Iris pigment epithelial cell (primary cell): ENCODE measurements at regions not wholly inside any gene's neighbourhood (a gene's known extent, or its start where the extent isn't known, plus 50 kb on each side); places are given as distances from the start of the nearest gene placed in this dataset.
"Not testable (repeated sequence)": the region's sequence is repeated elsewhere in the genome, so short reads cannot be mapped to it uniquely, and the experiment has no call there.

Experiments used
- DNase-seq: peaks from one replicate; pipeline ENCODE4 v3.0.0-alpha.2; 2011; ENCODE audit warnings: low read depth

DNA sequence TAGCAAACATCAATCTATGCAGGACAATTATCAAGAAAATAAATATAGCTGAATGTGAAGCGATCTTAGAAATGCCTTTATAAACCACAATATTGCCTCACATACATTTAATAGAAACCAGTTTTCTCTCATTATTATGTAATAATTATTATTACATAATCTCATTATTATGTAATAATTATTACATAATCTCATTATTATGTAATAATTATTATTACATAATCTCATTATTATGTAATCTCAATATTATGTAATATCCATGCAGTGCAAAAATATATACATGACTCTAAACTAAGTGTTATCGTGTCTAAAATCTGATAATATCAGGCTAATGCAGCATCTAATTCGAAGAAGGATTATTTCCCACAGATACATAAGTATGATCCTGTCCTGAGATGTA lies 563.9 kb upstream of the SEMA6A start:
- DNase-seq: no peak

DNA sequence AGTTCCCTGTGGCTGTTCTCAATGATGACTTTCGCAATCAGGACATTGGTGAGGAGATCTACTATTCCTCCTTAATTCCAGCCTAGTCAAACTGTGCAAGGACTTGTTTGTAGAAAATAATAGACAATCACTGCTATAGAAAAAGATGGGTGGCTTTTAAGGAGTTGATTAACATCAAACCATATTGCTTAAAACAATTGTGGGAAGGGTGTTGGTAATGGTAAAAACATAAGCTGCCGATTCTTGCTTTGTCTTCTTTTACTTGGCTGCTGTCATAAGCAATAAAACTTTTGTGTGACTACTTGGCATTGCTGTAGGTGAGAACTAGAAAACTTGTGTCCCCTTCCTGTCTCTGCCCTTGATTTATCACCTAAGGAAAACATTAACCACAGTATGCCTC lies 561.2 kb upstream of the SEMA6A start:
- DNase-seq: no peak

DNA sequence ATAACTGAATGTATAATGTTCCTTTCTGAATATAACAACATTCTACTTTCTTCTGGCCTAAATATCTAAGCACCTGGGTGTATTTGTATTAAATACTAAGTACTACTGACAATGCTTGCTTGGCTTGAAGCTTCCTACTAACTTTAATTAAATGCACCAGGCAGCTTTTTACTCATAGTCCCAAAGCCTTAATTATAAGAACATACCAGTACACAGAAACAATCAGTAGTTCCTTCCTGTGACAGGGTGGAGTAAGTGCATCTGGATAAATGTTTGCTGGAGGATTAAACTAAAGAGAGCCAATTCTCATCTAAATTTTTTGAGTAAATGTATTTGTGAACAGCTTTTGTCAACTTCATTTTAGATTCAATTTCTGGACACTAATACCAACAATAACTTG lies 558.6 kb upstream of the SEMA6A start:
- DNase-seq: no peak

DNA sequence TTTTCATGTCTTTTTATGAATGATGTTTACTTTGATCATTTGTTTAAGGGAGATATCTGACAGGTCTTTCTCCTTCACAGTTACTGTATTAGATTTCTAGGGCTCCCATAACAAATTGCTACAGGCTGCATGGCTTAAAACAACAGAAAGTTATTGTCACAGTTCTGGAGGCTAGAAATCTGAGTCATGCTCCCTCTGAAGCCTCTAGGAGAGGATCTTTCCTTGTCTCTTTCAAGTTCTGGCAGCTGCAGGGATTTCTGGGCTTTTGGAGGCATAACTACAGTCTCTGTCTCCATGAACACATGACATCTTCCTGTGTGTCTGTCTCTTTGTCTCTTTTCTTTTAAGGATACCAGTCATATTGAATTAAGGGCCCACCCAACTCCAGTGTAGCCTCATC lies 557.3 kb upstream of the SEMA6A start:
- DNase-seq: no peak

DNA sequence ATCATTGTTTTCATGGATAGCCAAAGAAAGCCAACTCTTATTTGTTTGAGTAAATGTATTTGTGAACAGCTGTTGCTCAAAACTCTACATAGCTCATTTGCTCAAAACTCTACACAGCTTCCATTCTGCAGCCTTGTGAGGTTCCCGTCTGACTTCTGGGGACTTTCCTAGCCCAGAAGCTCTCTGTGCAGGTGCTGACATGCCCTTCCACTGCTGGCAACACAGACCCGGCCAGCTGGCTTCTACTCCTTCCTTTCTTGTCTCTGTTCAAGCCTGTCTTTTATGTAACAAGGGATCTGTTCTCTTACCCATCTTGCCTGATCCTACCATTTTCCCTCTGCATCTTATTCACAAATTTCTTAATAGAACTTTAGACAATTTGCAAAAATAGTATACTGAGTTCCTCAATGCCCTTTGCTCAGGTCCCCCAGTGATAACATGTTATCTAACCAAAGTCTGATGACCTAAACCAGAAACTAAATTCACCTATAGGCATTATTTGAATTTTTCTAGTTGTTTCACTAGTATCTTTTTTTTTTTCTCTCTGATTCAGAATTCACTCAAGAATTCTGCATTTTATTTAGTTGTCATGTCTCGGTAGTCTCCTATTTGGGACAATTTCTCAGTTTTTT lies 556.5 kb upstream of the SEMA6A start:
- DNase-seq: no peak

DNA sequence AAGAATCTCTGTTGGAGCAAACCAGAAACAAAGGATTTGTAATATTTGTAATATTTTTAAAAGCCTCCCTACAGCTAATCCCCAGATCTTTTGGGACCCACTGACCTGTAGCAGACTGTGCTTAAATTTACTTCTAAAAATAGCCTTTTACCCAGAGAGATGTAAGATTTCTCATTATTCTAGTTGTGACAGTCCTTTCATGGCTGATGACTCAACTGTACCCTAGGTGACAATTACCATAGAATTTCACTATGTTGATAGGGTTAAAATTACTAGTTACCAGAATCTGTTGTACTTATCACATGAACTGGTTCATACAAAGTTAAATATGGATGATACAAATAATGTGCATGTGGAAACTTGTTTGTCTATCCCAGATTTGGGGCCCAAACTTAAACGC lies 543.9 kb upstream of the SEMA6A start:
- DNase-seq: no peak

DNA sequence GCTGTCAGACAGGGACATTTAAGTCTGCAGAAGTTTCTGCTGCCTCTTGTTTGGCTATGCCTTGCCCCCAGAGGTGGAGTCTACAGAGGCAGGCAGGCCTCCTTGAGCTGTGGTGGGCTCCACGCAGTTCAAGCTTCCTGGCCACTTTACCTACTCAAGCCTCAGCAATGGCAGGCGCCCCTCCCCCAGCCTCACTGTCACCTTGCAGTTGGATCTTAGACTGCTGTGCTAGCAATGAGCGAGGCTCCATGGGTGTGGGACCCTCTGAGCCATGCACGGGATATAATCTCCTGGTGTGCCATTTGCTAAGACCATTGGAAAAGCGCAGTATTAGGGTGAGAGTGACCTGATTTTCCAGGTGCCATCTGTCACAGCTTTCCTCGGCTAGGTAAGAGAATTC lies 542.7 kb upstream of the SEMA6A start:
- not testable (repeated sequence) for DNase-seq

DNA sequence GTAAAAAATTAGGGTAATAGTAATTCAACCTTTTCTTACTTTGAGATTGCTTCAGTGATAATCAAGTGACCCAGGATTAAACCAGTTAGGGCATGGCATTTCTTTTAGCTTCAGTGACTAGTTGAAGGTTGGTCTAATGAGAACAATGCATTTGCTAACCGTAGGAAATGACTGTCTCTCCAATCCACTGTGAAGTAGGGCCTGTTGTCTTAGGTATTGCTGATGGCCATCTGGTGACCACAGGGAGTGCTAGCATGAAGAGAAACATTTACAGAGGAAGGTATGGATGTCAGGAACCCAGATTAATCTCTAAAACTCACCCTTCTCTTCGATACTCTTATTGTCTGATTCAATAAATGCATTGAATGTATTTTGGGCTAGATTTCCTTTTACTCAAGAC lies 535.9 kb upstream of the SEMA6A start:
- DNase-seq: no peak

DNA sequence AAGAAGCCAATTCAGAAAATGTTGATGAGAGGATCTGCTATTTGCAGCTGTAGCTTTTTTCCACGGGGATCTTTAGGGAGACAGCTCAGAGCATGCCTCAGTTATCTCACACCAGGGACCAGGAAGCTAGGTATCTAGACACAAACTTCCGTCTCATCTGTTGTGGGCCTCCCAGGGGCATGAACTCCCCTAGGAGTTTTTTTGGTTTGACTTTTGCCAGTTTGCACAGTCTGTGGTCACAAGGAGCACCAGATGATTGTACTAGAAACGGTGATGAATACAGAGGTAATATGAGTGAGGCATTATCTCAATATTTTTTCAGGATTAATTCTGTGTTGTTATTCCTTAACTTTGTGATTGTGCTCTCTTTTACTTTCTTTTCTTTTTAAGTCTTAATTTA lies 533.2 kb upstream of the SEMA6A start:
- no peak for DNase-seq

DNA sequence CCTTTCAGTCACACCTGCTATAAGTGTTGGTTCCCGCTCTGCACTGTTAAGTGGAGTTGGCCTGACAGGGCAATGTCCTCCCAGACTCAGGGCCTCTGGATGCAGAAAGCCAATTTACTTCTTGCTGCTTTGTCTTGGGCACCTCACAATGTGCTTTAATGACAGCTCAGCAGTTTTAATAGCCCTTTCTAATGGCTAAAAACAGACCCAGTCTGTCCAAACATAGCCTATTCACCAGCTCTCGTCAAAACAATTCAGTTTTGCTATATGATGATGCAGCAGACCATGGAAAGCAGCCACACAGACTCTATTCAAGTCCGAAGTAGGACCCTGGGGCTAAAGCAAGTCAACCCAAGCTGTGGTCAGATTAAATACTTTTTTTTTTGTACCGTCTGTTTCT lies 529.1 kb upstream of the SEMA6A start:
- DNase-seq: no peak

DNA sequence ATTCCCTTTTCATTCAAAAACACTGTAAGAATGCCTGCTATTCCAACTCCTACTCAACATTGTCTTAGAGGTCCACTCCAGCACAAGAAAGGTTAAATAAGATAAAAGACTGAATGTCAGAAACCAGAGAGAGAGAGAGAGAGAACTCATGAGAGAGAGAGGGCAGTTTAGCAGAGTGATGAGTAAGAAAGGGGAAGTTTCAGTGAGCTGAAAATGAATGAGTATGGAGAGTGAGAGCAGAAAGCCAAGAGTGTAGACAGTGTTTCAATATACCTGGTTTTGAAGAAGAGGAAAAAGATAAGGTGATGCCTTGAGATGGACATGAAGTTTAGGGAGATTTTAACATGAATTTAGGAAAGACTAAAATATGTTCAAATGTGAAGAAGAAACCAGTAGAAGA lies 528.0 kb upstream of the SEMA6A start:
- no peak for DNase-seq

DNA sequence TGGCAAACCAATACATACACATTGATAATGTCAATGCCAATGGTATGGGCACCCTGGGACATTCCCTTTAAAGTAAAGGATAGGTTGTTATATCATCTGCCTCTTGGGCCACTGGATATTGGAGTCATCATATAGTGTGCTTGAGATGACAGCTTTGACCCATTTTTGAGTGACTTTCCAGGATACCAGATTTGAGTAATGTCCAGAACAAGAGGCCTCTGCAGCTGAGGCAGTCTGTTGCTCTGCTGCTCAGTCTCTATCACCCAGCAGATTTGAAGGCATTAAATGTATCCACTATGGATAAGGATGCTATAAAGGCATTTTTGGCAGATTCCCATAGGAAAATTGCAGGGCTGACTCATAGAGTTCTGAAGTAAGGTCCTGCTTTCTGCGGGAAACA lies 525.6 kb upstream of the SEMA6A start:
- DNase-seq: no peak

DNA sequence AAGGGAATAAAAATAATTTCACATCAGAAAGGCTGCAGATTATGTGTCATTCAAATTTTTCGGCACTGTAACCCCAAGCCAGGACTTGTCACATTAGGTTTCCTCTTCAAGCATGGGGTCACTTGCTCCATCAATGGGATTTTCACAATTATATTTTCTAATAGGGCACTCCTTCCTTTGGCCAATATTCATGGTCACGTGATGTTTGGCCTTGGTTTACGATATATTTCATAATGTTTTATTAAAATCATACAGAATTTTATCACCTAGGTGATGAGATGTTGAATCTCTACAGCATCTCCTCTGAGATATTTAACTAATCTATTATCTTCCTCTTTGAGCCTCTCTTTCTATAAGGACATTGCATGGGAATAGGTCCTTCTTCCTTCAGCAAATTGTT lies 523.5 kb upstream of the SEMA6A start:
- no peak for DNase-seq

DNA sequence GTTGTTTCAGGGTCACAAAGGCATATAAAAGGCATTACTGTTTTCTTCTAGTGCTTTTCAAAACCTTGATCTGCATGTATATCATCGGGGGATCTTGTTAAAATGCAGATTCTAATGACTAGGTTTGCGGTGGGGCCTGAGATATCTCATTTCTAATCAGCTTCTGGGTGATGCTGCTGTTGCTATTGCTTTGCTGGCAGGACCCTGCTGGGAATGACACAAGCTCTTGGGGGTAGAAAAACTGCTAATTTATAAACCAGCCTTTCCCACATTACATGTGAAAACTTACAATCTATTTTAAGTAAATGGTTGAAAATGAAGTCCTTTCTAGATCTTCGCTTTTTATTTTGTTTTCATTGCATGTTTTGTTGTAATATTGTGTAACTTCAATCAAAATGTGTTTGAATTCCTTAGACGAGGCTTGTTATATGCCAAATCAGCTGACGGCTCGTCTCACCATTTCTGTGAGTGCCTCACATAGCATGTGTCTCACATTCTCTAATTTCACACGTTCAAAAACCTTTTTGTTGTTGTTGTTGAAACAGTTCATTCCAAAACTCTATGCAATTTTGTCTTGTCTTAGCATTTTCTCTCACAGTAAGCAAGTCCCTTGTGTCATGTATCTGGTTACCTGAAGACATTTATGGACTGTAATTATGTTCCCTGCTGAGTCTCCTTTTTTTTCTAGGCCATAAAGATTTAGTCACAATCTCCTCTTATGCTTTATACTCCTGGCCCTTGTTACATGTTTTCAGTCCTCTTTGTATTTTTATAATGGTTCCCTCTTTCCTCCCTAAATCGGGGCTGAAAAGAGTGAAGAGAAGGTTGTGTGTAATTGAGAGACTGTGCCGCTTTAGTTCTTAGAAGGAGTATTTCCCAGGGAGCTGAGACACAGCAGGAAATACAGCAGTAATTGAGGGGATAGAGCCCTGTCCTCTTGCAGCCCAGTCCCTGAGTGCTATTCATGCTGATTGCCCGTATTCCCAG lies 521.0 kb upstream of the SEMA6A start:
- DNase-seq: no peak

DNA sequence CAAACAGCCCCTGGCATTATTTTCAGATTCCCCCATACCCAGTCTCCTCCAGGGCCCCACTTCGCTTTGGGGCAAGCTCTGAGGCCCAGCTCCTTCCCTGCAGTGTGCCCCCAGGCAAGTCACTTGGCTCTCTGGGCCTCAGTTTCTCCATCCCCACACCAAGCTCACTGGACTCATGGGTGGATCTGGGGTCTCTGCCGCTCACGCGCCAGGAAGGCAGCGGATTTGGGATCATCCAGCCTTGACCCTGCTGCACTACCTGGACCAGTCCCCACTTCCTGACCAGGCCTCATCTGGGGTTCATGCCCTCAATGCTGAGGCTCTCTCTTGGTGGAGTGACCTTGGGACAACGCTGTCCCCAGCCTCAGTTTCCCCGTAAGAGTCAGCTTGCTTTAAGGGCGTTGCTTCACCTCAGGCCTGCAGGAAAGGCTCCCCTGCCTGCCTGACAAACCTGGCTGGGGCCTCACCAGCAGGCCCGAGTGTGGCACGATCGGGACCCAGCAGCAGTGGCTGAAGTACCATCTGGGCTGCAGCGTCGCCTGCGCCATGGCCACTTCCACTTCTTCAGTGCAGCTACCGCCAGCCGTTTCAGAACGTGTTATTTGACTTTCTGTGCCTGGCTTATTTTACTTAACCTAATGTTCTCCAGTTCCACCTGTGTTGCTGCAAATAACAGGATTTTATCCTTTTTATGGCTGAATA lies 519.6 kb upstream of the SEMA6A start:
- DNase-seq: no peak

DNA sequence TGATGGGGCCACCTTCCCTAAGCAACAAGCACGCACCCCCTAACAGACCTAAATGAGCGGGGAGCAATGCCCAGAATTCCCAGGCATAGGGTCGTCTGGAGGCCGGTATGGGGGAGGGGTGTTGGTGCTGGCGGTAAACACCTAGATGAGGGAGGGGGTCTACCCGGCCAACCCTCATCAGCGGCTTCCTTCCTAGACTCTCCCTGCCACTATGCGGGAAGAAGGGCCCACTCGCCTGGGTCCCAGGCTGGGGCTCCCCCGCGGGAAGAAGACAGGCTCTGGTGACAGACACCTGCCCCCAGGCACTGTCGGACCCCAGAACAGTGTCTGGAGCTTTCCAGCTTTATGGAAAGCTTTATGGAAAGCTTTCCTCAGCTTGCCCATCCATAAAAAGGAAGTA lies 519.0 kb upstream of the SEMA6A start:
- no peak for DNase-seq

DNA sequence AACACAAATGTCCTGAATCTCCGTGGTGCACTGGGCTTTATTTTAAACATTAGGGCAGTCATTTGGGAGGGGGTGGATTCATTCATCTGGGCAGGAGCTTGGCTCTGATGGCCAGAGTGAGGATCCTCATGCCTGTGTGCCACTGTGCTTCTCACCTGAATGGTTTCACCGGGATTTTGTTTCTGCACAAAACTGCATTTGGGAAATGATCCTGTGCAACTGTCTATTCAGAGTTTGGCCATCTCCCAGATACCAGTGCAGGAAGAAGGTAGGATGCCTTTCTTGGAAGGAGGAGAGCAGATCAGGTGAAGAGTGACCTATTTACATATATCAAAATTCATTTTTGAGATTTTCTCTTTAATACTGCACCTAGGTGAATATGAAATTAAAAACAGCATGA lies 514.4 kb upstream of the SEMA6A start:
- DNase-seq: no peak

DNA sequence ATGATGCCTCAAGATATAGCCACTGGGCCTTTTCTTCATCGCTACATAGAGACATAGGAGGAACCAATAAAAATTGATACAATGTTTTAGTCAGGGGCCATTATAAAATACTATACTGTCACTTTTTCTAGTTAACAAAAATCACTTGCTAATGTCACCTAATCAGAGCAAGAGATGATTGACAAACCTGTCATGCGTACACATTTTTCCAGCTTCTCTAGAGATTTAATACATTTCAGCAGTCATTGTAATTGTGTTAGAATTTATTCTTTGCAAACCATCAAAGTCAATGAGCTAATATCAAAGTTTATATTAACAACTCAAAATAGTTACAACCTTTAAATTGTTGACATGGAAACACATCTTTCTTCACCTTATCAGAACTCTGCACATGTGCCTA lies 513.6 kb upstream of the SEMA6A start:
- no peak for DNase-seq

DNA sequence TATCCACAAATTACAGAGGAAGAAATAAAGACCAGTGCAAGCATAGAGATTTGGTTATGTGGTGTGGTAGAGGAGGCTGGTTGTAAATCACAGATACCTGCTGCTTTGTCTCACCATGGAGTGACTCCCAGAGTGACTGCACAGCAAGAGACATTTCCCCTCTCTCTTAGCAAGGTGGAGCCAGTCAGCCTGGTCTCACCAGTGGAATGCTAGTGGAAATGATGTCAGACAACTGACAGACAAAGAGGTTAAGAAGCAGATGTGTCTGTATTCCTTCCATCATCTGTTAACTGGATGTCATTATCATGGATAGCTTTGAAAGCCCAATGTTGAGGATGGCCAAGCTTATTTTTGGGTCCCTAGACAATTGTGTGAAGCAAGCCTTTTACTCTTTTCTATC lies 509.4 kb upstream of the SEMA6A start:
- no peak for DNase-seq

DNA sequence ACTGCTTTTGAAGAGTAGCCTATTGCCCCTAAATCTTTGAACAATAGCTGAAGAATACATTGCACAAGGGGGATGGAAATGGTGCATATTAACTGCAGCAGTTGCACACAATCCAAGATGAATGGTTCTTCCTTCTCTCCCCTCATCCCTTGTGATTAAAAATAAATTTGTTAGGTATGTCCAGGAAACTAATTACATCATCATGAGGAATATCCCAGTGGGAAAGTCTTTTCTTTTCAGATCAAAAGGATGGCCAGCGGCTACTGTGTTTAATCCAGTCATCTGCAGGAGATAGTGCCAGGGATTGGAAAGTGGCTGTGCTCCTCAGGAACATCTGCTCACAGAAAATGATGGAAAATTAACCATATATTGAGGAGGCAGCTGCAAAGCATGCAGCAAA lies 508.4 kb upstream of the SEMA6A start:
- no peak for DNase-seq

DNA sequence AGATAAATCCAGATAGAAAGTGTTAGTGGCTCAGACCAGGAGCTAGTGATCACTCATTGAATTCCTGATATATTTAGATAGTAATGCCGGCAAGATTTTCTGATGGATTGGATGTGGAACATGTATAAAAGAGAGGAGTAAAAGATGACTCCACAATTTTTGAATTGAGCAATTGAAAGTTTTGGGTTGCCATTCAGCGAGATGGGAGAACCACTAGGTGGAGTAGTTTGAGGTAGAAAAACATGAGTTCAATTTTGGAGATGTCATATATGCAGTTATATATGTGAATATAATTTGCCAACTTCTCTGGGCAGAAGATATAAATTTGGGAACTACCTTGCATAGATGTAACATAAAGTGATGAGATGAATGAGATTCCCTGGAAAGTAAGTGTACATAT lies 502.5 kb upstream of the SEMA6A start:
- DNase-seq: peak; percentile 0

DNA sequence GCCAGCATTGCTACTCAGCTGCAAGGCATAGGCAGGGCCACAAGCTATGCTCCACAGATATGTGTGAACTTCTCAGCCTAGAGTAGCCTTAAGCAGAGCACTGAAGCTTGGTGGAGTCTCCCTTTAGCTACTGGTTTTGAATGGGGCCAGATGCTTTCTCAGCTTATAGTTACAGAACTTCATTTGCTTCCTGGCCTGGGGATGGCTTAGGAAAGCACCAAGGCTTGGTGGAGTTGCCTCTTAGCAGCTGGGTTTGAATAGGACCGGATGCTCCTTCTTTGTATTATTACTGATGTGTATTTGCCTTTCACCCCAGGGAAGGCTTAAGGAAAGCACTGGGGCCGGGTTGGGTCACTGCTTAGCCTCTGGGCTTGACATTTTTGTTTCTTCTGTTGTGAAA lies 497.8 kb upstream of the SEMA6A start:
- no peak for DNase-seq

DNA sequence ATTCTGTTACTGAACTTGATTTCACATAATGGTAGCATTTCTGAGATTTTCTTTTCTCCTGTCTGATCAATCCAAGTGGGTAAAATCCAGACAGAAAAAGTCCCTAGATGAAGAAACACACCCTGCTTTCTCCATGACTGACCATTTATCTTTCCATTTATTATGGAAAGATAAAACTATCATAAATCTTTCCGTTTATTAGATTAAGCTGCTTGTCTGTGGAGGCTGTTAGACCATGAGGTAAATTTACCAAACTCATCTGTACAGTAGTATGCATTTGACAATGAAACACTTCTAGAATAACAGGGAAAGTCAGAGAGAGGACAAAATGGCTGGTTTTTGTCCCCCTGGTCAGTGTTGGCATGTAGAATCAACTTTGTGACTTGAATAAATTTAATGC lies 491.2 kb upstream of the SEMA6A start:
- DNase-seq: no peak
